ENCODE measurements at regions not wholly inside any gene's neighbourhood (a gene's known extent, or its start where the extent isn't known, plus 50 kb on each side); places are given as distances from the start of the nearest gene placed in this dataset.

- TF ChIP-seq CTCF (IDR thresholded peaks at IDR 0.05): no peak
- no peak for TF ChIP-seq EZH2 (IDR thresholded peaks at IDR 0.05; ENCODE audit: borderline replicate concordance, insufficient read depth, low read depth, low read length, poor library complexity, severe bottlenecking)
Measured at GRCh38 chr5:120159155-120159554, 304.9 kb upstream of the PRR16 start.

Measured in B cell (primary cell).